HL-60 (cell line): ENCODE measurements at regions not wholly inside any gene's neighbourhood (a gene's known extent, or its start where the extent isn't known, plus 50 kb on each side); places are given as distances from the start of the nearest gene placed in this dataset.

Experiments
- CTCF ChIP-seq: IDR thresholded peaks from one replicate; pipeline ENCODE4 v1.5.1; 2011; ENCODE audit warnings: low read length, control low read depth, inconsistent platforms; ENCODE audit not compliant: insufficient read depth
- GABPA ChIP-seq: IDR thresholded peaks from 2 replicates; pipeline ENCODE4 v1.6.1; 2012; ENCODE audit warnings: low read depth

- TF ChIP-seq CTCF: no peak
- no peak for TF ChIP-seq GABPA
These were observed 93.7 kb downstream of the NTMT2 start for GRCh38 chr1:170239445-170239844.
